ENCODE measurements at regions not wholly inside any gene's neighbourhood (a gene's known extent, or its start where the extent isn't known, plus 50 kb on each side); places are given as distances from the start of the nearest gene placed in this dataset.

- no peak for TF ChIP-seq CTCF (IDR thresholded peaks at IDR 0.05)
- TF ChIP-seq POLR2A (IDR thresholded peaks at IDR 0.05) = no peak
These were observed 246.2 kb downstream of the C12orf42 start for GRCh38 chr12:103249607-103250006.
